Activated naive CD8-positive, alpha-beta T cell treated with anti-CD3 and anti-CD28 coated beads, Interleukin-2, amount 50 U/mL, for 16 hours (primary cell): ENCODE measurements at regions not wholly inside any gene's neighbourhood (a gene's known extent, or its start where the extent isn't known, plus 50 kb on each side); places are given as distances from the start of the nearest gene placed in this dataset.
"Not testable (repeated sequence)": the region's sequence is repeated elsewhere in the genome, so short reads cannot be mapped to it uniquely, and the experiment has no call there.

Source experiments
- DNase-seq: peaks from one replicate; pipeline ENCODE4 v3.0.0-alpha.2; 2020; ENCODE audit warnings: low read depth, low spot score

GRCh38 chr12:91256411-91256810, 73.8 kb upstream of the DCN start:
- no peak for DNase-seq

- DNase-seq = no peak
These were observed 69.7 kb upstream of the DCN start for GRCh38 chr12:91252341-91252740.

- no peak for DNase-seq
These were observed 67.7 kb upstream of the DCN start for GRCh38 chr12:91250273-91250665.

- no peak for DNase-seq
These were observed 67.1 kb upstream of the DCN start for GRCh38 chr12:91249518-91250272.

- DNase-seq = no peak
These were observed 66.4 kb upstream of the DCN start for GRCh38 chr12:91249054-91249453.

- DNase-seq = not testable (repeated sequence)
These were observed 60.6 kb upstream of the DCN start for GRCh38 chr12:91243177-91243576.

DNA sequence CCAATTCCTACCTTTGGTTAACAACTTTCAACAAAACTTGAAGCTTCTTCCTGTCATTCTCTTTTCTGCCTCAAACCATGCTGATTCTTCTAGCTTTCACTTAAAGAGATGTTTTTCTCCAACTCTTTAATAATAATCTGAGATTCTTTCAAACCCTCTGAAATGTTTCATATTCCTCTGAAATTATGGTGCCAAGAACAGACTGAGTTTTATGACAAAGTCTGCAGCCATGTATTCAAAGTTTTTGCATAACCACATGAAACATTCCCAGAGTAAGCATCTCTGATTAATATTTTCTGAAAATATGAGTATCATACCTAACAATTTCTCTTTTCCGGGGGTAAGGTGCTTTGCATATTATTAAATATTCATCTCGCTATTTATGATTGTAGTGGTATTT, 59.1 kb upstream of the DCN start:
- DNase-seq = no peak

GRCh38 chr12:91240386-91241095, 57.9 kb upstream of the DCN start:
- DNase-seq = no peak

- DNase-seq = no peak
These were observed 56.9 kb upstream of the DCN start for GRCh38 chr12:91239481-91239880.
